ENCODE measurements at regions not wholly inside any gene's neighbourhood (a gene's known extent, or its start where the extent isn't known, plus 50 kb on each side); places are given as distances from the start of the nearest gene placed in this dataset.

GRCh38 chr5:68441309-68442073 is 225.9 kb downstream of the PIK3R1 start:
- H3K4me3 ChIP-seq (replicated peaks in 1 of 2; ENCODE audit: low read depth in 1 of 2, low read length in 2 of 2), result no peak overlapping the region
- H3K4me2 ChIP-seq (ENCODE audit: low read length), result no peak overlapping the region
- ChIA-PET RAD21 (ENCODE audit: low non-redundant PET in 1 of 2, low total read pairs in 2 of 2, uncharacterized antibody in 2 of 2, unreplicated experiment in 2 of 2) (no interaction called here), POLR2A (no interaction called here), CTCF (no interaction called here)
- H3K9ac ChIP-seq (ENCODE audit: low read length), result no peak overlapping the region
- no peaks in the 10 kb centered on the region for H3K9me3 ChIP-seq (ENCODE audit: control insufficient read depth in 1 of 2, insufficient read depth in 1 of 2, low read depth in 1 of 2, low read length in 2 of 2)
- no peak overlapping the region for H2AFZ ChIP-seq (ENCODE audit: low read depth, low read length, poor library complexity, severe bottlenecking)
- H3K27ac ChIP-seq (ENCODE audit: low read depth, low read length), result no peak overlapping the region
- BruUV-seq (replicated peaks), result no TSS peak
- H3K79me2 ChIP-seq (ENCODE audit: insufficient read depth, low read length), result no peaks in the 10 kb centered on the region
- H3K36me3 ChIP-seq (ENCODE audit: control insufficient read depth in 1 of 2, insufficient read depth in 2 of 2, low read length in 2 of 2), result no peaks in the 10 kb centered on the region
- H4K20me1 ChIP-seq (ENCODE audit: insufficient read depth), result no peaks in the 10 kb centered on the region
- TF ChIP-seq POLR2A (IDR thresholded peaks at IDR 0.05; ENCODE audit: borderline replicate concordance, extremely low read depth, insufficient read depth, insufficient read length), result no peak
- TF ChIP-seq ZFX (IDR thresholded peaks at IDR 0.05), result no peak
- TF ChIP-seq JUND (IDR thresholded peaks at IDR 0.05), result no peak
- no peak for TF ChIP-seq POLR2AphosphoS5 (IDR thresholded peaks at IDR 0.05; ENCODE audit: low read depth, low read length)
- TF ChIP-seq, protein P1, sequence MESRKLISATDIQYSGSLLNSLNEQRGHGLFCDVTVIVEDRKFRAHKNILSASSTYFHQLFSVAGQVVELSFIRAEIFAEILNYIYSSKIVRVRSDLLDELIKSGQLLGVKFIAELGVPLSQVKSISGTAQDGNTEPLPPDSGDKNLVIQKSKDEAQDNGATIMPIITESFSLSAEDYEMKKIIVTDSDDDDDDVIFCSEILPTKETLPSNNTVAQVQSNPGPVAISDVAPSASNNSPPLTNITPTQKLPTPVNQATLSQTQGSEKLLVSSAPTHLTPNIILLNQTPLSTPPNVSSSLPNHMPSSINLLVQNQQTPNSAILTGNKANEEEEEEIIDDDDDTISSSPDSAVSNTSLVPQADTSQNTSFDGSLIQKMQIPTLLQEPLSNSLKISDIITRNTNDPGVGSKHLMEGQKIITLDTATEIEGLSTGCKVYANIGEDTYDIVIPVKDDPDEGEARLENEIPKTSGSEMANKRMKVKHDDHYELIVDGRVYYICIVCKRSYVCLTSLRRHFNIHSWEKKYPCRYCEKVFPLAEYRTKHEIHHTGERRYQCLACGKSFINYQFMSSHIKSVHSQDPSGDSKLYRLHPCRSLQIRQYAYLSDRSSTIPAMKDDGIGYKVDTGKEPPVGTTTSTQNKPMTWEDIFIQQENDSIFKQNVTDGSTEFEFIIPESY (IDR thresholded peaks at IDR 0.05; ENCODE audit: extremely low read depth, insufficient replicate concordance, low read length), result no peak
- no peak for TF ChIP-seq REST (IDR thresholded peaks at IDR 0.05; ENCODE audit: low read depth)
- no peak for TF ChIP-seq EGR1 (IDR thresholded peaks at IDR 0.05; ENCODE audit: low read depth)
- TF ChIP-seq SRF (IDR thresholded peaks at IDR 0.05; ENCODE audit: low read depth), result no peak
- no peaks in the 10 kb centered on the region for H3K9me2 ChIP-seq (ENCODE audit: insufficient read depth)
- no peaks in the 10 kb centered on the region for H3K4me1 ChIP-seq (ENCODE audit: control insufficient read depth in 1 of 2, insufficient read depth in 2 of 2, low read length in 2 of 2)
- no peak for DNase-seq (ENCODE audit: low read depth, low spot score)
- intact Hi-C loops (cut with micrococcal nuclease), result no loop called here
- no peak for ATAC-seq
- H3K27me3 ChIP-seq (ENCODE audit: insufficient read depth, low read length), result no peaks in the 10 kb centered on the region

All from HCT116 (cell line).